ENCODE measurements at regions not wholly inside any gene's neighbourhood (a gene's known extent, or its start where the extent isn't known, plus 50 kb on each side); places are given as distances from the start of the nearest gene placed in this dataset.
"Not testable (repeated sequence)": the region's sequence is repeated elsewhere in the genome, so short reads cannot be mapped to it uniquely, and the experiment has no call there.

DNA sequence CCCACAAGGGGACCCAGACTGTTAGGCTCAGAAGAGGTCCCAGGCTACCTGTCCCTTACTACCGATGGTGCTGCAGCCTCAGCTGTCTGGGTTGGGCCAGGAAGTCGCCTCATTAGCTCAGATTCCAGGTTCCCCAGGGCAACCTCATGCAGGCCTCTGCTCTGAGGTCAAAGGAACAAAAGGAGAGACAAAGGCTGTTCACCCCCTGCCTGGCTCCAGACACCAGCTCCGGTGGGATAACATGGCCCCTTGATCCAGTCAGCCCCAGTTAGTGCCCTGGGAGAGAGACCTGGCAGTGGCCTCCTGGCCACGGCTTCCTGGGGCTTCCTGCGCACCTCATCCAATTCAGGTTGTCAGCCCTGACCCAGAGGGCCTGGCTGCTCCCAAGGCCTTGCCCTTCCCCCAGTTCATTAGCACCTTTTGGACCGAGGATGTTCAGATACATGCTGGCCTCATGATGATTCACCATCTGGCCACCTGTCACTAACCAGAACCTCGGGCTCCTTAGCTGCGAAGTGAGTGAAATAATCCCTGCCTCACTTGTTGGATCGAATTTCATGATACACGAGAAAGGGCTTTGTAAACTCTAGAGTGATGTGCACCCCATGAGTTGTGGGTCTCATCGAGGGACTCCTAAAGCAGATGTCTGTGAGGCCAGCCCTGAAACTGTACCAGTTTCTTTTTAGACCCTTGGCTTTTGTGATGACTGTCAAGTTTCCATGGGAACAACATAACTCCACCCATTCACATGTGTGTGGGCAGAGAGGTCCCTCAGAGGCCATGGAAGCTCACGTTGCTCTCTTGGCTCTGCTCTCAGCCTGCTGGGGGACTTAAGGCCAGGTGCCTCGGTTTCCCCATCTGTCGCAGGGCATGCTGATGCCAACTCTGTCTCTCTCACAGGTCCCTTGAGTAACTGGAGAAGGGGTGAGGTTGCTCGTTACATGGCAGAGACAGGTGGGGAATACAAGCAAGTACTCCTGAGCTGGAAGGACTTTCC lies 79.5 kb upstream of the PCBD1 start:
- peak in 1 of 14 donors; percentile 81 for DNase-seq

DNA sequence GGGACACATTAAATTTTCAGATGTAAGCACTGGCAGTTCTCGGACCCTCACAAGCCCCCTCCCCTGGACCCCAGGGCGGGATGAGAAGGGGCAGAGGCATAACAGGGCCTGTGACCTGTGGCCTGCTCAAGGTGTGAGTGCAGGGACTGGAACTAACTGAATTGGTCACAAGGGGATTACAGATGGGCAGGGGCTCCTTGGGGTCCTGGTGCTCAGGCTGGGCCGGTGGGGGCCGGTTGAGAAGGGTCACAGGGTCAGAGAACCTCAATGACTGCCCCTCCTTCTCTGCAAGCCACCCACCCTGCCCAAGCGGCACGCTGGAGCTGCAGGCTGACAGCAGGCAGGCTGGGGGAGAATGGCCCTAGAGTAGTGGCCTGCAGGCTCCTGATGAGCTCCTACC lies 80.8 kb upstream of the PCBD1 start:
- DNase-seq = no peak

DNA sequence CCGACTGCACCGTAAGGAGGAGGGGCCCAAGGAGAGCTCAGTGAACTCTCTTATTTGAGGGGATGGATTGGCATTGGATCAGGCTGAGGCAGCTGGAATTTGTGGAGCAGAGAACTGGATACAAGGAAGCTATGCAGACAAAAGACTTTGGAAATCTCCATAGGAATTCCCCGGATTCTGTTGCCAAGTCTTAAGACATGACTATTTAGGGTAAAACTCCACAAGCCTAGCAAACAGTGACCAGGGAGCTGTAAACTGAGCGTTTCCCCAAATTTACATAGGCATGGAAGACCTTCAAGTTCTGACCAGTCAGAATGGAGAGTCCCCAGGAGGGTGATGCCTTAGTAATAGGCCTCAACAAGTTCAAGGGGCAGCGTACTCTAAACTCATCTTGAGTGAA lies 82.5 kb upstream of the PCBD1 start:
- no peak for DNase-seq

DNA sequence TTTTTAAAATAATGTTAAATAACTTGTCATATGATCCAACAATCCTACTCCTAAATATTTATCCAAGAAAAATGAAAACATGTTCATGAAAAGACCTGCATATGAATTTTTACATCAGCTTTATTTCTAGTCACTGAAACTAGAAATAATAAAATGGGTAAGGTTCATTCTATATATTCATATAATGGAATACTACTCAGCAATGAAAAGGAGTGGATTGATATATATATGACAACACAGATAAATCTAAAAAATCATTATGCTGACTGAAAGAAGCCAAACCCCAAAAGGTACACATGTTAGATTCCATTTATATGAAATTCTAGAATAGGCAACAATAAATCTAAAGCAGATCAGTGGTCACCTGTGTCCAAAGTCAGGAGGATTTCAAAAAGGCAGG lies 84.9 kb upstream of the PCBD1 start:
- no peak for DNase-seq

DNA sequence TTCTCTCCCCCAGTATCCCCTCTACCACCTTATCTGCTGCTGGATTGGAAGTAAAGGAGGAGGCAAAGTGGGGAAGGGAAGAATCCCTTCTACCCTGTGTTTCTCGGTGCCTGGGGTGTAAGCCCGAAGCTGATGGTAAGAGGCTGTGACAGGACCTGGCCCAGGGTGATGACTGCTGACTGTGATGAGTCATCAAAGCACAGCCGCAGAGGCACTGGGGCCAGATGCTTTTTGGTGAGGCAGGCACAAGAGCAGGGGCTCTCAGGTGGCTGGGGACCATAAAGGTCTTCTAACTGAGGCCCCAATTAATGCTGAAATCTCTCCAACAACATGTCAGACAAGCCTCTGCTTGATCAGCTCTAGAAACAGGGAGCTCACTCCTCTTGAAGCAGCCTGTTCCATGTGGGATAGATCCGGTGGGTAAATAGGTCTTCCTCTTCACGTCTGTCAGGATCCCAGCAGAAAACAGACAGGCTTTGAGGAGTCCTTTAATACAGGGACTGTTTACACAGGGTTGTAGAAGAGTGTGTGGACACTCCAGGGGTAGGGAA lies 86.1 kb upstream of the PCBD1 start:
- no peak for DNase-seq

DNA sequence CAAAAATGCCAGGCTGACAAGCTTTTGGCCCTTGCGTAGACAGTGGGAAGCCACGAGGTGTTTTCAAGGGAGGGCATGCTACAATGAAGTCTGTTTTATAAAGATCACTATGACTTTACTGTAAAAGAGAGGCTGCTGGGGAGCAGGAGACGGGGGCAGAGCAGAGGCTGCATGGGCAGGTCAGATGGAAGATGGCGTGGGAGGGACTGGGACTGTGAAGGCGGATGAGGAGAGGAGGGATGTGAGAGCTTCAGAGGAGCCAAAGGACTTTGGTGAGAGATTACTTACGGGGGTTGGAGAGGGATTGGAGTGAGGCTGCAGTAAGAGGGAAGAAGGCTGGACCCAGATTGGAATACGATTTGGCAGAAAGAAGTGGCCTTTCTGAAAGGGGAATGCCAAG lies 86.6 kb upstream of the PCBD1 start:
- no peak for DNase-seq

DNA sequence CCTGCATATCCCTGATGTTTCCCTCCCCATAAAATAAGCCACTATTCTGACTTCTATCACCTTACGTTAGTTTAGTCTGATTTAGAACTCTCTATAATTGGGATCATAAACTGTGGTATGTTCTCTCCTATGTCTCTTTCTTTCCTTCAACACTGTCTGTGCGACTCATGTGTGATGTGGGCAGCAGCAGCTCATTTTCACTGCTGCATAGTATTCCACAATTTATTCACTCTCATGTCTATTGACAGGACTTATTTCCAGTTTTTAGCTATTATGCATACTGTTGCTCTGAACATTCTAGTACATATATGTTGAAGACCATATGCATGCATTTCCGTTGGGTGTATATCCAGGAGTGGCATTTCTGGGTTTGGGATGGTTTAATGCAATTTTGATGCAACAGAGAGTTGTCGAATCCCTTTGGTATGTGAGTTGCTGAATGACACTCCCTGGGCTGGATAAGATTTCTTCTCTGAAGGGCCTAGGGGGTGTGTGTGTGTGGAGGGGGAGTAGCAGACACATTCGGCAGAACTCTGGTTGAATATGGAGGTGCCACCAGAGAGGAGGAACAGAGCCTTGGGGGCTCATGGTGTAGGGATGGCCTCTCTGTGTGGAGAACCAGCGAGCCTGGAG lies 87.8 kb upstream of the PCBD1 start:
- DNase-seq = no peak

DNA sequence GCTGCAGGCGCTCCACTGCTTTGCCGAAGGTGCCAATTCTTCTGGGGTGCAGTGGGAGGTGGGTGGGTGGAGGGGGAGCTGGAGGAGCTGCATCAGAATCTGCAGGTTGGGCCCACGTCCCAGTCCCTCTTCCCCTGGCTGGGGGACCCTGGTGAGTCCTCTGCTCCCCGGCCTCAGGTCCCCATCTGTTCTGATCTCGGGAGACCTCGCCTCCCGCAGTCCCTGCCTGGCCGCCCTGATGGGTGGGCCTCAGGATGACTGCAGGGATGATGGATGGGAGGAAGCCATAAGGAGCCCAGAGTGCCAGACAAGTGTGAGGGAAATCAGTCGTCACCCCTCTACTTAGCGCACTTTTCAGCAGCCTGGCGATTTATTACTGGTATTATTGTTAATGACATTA lies 89.3 kb upstream of the PCBD1 start:
- DNase-seq = no peak

DNA sequence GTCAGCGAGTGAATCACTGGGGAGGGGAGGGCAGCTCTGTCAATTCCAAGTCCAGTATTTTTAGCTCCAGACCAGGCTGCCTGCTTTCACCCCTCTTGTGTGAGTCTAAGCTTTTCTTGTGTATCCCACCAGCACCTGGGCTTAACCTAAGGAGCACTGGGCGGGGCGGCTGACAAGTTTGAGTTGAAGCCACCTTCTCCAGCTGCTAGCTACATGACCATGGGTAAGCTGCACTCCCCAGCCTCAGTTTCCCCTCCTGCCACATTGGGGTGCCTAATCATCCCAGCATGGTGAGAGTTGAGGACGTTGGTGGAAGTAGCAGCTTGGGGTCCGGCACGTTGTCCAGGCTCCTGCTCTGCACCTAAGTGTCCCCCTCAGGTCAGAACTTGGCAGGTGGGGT lies 89.8 kb upstream of the PCBD1 start:
- DNase-seq = no peak

DNA sequence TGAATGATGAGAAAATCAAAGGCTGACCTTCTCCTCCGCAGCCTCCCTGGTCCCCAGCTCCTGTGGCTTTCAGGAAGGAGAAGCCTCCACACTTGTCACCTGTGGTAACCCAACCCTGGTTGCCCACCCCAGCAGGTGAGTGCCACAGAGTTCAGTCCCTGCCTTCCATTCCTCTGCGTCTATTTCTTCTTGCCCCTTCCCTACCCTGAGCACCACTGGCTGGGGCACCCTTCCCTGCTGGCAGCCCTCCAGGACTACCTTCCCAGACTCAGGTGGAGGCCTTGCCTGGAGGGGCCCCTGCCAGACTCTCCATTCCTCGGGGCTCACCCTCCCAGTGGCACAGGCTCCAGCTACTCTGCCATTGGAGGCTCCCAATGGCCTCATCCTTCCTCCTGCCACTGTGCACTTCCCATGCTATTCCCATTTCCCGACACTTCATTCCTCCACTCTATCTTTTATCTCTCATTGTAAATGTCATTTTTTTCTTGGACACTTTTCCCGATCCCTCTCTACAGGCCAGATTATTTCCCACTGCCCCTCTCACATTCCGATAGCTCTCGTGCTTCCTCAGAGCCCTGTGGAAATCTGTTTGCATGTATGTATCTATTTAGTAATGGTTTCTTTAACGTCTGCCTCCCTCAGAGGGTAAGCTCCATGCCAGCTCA lies 90.6 kb upstream of the PCBD1 start:
- no peak for DNase-seq

DNA sequence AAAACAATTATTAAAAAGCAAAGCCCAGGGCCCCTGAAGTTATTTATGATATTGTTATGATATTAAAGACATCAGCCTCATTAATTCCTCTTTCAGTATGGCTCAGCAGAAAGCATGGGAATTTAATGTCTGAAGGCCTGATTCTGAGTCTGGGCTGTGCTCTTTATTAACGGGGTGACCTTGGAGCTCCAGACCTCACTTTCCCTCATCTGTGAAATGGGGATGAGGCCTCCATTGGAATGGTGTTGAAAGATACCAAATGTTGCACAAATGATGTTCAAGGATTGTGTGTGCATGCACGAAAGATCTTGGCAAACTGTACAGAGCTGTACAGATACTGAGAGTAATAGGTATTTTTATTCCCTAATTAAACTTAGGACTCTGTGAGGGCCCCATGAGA lies 92.3 kb upstream of the PCBD1 start:
- DNase-seq = no peak

DNA sequence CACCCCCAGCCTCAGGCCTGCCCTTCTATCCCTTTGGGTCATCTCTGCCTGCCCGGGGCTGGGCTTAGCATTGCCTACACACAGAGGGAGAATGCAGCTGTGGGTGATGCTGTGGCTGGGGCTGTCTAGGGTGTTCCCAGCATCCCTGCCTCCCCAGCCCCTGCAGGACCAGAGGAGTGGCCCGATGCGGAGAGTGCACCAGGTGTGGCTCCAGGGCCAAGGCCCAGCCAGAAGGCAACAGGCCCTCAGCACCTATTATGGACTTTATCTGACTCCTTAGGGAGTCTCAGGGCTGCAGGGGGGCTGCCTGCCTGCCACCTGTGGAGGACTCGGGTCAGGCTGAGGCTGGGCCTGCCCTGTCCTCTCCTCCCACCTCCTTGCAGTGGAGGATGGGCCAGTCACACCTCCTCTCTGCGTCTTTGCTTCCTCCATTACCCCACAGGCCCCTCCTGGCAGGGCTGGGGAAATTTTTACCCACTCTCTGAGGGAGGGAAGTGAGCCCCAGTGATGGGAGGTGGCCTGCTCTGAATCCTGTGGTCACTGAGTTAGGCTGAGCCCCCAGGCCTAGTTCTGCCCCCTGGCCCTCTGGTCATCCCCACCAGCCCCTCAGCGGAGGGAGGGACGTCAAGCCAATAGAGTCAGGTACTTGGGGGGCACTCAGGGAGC lies 92.9 kb upstream of the PCBD1 start:
- DNase-seq = no peak

DNA sequence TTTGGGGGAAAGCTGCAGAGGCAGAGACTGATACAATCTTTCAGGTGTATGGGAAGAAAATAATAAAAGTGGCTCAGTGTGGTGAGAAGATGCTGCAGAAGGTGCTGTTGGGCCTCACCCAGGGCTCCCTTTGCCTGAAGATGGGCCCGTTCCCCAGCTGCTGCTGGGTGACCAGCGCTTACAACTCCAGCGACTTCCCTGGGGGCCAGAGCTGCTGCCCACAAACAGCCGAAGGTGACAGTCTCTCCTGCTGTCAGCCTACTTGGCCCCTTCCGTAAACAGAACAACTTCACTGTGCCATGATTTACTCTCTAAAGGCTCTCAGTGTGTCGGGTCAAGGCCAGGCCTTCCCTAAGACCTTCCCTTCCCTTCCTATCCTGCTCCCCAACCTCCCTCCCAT lies 93.6 kb upstream of the PCBD1 start:
- DNase-seq = no peak

DNA sequence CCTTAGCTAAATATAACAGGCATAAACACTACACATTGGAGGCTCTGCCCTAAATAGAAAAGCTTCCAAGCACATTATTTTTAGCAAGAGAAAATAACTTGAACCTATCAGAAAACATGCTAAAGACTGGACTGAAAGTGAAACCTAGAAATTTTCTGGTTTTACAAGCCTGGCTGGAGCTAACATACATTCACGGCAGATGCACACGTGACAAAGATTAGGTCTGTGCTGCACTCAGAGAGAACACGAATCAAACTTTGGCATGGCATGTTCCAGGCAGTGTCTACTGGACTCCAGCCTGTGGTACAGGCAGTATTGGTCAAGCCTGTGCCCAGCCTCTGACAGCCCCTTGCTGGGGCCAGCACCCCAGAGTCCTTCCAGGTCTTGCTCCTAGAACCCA lies 94.1 kb upstream of the PCBD1 start:
- no peak for DNase-seq

DNA sequence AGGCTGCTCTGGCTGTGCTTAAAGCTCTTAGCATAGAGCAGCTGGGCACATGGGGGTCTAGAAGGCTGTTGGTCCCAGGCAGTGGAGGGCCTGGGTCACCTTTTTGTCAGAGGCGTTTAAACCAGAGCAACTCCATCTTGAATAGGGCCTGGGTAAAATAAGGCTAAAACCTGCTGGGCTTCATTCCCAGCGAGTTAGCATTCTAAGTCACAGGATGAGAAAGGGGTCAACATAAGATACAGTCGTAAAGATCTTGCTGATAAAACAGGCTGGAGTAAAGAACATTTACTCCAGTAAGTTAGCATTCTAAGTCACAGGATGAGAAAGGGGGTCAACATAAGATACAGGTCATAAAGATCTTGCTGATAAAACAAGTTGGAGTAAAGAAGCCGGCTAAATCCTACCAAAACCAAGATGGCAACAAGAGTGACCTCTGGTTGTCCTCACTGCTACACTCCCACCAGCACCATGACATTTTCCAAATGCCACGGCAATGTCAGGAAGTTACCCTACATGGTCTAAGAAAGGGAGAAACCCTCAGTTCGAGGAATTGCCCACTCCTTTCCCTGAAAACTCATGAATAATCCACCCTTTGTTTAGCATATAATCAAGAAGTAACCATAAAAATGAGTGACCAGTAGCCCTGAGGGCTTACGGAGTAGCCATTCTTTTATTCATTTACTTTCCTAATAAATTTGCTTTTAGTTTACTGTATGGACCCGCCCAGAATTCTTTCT lies 96.8 kb upstream of the PCBD1 start:
- DNase-seq = no peak

DNA sequence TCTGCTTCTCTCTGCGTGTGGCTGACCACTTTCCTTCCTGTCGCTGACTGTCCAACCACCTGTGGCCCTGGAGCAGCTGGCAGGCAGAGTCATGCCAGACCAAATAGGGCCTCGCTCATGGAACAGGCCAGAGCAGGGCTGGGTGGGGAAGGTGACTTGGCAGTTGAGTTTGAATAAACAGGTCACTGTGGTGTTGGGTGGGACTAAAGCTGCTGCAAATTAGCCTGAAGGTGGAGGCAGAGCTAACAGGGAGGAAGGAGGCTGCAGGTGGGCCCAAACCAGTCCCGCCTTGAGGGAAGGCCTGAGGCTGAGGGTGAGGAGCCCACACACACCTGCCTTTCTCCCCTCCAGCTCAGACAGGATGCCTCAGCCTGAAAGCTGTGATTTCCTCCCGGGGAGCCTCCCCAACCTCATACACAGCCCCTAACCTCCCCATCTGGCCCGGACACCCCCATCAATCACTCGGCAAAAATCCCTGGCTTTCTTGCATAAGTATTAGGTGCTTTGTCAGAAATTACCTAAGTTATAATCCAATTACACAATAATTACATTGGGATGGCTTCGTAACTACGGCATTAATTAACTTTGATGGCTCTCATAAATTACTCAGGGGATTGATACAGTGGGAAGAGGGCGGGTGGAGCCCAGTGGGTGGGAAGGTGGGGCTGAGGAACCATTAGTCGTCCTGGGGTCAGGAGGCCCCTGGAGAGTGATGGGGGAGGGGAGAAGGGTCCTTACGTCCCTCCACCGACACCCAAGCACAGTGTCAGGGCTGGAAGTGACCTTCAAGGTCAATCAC lies 97.7 kb upstream of the PCBD1 start:
- peak in 1 of 14 donors; percentile 56 for DNase-seq

DNA sequence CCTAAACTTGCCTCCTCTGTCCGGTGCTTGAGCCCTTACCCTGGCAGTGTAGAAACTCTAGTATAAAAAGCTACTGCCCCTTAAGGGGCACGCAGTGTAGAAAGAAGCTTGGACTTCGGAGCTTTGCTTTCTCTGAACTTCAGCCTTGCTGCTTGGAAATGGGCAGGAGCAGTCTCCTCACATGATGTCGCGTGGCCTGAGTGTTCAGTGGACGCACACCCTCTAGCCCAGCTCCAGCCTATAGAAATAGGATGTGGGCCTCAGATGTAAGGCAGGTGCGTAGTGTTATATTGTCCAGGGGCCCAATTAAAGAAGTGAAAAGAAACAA lies 98.2 kb upstream of the PCBD1 start:
- DNase-seq = no peak

DNA sequence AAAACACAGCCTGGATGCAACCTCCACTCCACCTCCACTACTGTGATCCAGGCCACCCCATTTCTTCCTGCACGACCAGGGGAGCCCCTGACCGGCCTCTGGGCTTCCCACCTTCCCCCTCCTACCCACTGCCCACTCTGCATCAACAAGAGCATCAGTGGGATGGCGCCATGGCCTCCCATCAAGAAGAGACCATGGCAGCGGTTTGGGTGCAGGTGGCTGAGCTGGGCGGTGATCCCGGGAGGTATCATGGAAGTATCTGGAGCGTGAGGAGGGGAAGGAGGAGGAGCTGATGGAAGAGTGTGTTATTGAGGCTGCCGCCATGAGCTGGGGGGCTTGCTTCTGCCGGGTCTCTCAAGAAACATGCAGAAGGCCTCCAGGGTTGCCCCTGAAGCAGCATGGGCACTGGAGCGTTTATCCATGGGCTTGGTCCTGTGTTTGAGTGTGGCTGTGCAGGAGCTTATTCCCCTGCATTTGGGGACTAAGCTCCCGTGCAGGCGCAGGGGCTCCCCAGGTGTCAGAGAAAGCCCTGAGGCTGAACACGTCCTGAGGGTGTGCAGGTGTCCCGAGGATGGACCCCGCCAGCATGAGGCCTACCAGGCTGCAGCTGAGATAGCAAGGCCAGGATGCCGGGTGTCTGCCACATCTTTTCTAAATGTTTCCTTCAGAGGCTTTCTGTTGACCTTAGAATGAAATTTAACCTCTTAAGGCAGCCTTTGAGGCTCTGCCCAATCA lies 99.2 kb upstream of the PCBD1 start:
- no peak for DNase-seq

DNA sequence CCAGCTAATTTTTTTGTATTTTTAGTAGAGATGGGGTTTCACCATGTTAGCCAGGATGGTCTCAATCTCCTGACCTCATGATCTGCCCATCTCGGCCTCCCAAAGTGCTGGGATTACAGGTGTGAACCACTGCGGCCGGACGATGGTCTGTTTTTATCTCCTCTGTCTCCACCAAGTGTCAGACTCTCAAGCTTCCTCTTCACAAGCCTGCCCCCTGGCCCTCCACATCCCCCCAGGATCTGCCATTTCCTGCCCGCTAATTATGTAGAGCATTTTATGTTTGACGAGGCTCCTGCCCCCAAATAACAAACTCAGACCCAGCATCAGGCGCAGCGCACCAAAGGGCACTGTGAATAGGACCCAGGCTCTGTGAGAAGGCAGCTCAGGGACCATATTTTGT lies 101.8 kb upstream of the PCBD1 start:
- DNase-seq = not testable (repeated sequence)

DNA sequence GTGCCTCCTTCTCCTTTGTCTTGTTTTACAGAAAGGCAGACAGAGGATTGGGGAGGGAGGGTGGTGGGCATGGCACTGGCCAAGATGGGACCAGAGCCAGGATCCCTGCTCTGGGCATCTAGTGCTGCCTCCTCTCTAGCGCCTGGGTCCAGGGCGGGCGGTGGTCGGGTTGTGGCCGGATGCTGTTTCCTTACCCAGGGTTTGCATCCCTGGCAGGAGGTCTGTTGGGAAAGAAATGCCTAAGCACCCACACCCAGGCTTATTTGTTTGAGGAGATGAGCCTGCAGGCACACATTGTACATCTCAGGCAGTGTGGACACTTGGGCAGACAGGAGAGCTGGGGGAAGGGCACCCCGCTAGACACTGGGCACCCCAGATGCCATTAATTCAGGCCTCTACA lies 102.3 kb upstream of the PCBD1 start:
- no peak for DNase-seq

All from C1 segment of cervical spinal cord (tissue), 14 donors.